MM.1S (cell line): ENCODE measurements at regions not wholly inside any gene's neighbourhood (a gene's known extent, or its start where the extent isn't known, plus 50 kb on each side); places are given as distances from the start of the nearest gene placed in this dataset.

Source experiments
- CTCF ChIP-seq: fragments of 300-600 bp; sonication (generic); IDR thresholded peaks from 2 replicates; pipeline ENCODE4 v1.5.1; 2016; ENCODE audit warnings: antibody characterized with exemption, low read length, mixed read lengths
- EZH2 ChIP-seq: fragments of 300-600 bp; sonication (generic); optimal IDR thresholded peaks from 2 replicates; pipeline ENCODE3; 2017; ENCODE audit warnings: low read depth, mild to moderate bottlenecking, antibody characterized with exemption, low read length, mixed read lengths

GRCh38 chr6:153873541-153873940 is 165.5 kb upstream of the OPRM1 start:
- TF ChIP-seq CTCF (no peak), EZH2 (no peak)
